NCI-H2107 (cell line): ENCODE measurements at regions not wholly inside any gene's neighbourhood (a gene's known extent, or its start where the extent isn't known, plus 50 kb on each side); places are given as distances from the start of the nearest gene placed in this dataset.
"Not testable (repeated sequence)": the region's sequence is repeated elsewhere in the genome, so short reads cannot be mapped to it uniquely, and the experiment has no call there.

ENCODE experiments used
- DNase-seq: peaks from one replicate; lab custom pipeline; 2025; lab: John Stamatoyannopoulos, UW

DNA sequence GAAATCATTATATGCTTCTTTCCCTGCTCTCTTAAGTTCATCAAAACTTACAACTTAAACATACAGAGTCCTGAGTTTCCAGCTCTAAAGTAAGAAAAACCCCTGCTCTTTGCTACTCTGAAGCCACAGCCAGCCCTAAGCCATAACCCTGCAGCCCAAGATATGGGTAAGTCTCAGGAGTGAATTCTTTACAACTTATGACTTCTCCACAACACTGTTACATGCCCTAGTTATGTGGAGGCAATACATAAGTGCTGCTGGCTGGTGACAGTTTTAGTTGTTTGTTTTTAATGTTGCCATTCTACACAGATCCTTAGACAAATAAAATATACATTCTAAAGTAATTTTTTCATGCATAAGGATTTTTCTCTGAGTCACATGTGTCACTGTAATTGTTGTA lies 100.2 kb downstream of the FBXO8 start:
- no peak for DNase-seq

DNA sequence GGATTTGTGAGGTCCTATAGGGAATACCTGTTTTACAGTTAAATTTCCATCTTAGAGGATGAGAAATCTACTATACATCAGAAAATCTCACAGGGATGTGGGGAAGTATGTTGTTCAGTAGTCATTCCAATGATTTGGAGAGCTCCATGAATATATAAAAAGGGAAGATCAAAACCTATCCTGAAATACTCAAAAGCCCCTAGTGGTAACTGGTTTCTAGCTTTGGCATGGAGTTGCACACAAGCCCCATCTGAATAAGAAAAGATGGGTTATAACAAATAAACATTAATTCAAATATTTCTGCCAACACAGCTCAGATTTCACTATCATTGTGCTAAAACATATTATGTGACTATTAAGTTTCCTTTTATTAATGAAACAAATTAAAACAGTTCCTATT lies 101.6 kb downstream of the FBXO8 start:
- no peak for DNase-seq

DNA sequence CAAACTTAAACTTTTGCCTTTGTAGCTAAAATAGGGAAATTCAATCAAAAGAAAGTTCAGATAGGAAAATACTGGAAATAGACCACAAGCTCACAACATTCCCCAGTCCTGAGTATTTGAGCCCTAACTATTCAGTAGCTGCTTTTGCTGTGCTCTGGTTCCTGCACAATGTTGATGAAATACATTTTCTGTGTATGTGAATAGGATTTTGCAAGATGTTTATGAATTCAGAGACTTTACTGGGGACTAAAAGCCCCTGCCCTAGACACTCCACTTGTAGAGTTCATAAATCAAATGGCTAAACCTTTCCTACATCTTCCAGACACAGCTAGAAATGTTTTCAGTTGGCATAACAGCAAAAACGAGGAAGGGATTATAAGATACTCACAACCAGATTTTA lies 105.9 kb downstream of the FBXO8 start:
- DNase-seq = no peak

DNA sequence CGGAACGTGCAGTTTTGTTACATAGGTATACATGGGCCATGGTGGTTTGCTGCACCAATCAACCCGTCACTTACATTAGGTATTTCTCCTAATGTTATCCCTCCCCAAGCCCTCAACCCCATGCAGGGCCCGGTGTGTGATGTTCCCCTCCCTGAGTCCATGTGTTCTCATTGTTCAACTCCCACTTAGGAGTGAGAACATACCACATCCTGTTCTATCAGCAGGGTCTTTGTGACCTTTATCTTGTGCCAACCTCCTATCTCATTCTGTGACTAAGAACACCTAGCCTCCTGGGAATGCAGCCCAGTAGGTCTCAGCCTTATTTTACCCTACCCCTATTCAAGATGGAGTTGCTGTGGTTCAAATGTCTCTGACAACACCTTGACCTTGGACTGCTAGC lies 107.6 kb downstream of the FBXO8 start:
- not testable (repeated sequence) for DNase-seq

DNA sequence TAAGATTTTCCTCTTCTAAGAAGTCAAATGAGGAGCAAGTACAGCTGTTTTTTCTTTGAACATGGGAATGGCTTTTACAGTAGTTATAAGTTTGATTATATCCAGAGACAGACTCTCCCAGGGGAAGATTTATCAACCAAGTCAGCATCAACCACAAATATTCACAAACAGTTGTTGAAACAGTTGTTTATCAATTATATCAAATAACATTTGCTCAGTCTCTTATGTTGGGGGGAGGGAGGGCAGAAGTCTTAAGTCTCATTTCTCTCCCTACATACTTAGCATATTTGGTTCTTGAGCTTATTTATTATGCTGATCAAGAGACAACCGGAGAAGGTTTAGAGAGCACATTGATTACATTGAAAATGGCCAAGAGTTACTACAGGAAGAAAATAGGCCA lies 110.1 kb downstream of the FBXO8 start:
- no peak for DNase-seq

DNA sequence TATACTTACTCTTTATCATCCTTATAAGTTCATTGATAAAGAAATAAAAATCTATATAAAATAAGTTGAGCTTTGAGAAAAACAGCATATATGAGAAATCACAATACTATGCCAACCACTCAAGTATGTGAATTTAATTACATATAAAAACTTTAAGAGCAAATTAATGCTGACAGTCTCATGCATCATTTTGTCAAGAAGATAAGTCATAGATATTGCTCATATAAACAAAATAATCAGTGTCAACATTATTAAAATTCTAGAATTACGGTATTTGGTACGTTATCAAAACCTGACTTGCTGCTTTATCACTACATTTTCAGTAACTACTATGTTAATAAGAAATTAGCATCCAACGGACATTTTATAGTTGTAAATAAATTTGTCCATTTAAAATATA lies 111.2 kb downstream of the FBXO8 start:
- DNase-seq = no peak

DNA sequence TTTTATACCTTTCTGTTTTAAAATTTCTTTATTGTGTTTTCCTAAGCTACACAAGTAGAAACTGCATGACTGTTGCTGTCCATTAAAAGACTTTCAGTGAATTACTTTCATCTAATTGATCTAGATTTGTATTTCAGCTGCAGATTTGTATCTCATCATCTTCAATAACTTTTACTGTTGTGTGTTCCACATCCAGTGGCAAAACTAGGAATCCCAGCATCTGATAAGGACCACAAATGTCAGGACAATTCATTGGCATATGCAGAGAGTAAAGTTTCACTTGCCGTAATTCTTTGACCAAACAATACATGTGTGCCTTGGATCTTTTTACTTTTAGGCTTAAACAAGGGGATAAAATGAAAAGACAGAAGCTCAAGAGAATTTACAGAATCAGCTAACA lies 112.6 kb downstream of the FBXO8 start:
- DNase-seq = no peak

DNA sequence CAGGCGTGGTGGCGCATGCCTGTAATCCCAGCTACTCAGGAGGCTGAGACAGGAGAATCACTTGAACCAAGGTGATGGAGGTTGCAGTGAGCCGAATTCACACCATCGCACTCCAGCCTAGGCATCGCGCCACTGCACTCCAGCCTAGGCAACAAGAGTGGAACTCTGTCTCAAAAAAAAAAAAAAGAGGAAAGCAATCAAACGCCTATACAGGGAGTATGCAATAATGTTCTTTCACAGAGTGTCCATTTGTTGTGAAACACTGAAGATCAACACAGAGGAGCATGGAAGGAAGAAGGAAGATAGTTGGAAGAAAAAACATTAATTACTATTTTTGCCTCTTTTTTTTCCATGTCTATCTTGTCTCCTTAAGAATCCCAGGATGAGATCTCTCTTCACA lies 113.4 kb downstream of the FBXO8 start:
- DNase-seq = no peak

DNA sequence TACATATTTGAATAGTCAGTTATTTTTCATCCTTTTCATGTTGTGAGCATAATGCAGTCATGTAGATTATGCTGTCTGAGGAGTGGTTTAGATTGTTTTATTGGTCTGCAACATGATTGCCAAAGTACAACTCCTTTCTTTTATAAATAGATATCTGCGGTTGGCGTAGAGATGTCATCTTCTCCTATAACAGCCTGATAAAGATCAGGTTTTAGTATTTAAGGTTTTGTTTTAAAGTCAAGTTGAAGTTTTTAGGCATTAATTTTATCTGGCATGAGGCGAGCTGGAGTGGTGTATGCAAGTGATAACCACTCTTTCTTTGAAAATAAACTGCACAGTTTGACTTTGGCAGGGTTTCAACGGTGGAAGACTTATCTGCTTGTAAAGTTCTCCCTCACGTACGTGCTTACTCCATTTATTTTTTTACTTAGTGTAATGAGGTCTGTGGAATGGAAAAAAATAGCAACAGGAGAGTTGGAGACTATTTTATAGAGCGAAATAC lies 126.3 kb downstream of the FBXO8 start:
- no peak for DNase-seq

DNA sequence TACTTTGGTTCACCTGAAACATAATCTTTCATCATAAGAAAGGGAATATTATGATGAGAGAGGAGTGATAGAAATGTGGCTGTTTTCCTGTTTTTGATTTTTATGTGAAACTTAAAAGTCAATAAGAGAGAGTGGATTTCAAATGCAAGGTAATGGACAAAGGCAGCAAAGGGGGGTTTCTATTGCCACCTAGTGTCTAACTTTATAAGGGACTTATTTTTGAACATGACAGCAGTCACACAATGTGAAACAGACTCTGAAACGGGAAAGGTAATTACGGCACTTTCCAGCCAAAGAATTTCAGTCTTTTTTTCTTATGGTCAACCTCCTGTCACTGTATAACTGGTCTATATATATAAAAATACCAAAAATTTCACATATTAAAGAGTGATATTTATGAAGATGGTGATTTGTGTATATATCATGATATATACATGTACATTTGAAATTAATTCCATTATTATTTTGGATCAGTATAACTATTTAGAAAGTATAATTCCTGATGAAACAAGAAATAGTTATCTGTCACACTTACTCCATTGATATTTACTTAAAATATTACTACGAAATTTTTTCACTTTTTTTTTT lies 127.1 kb downstream of the FBXO8 start:
- no peak for DNase-seq

DNA sequence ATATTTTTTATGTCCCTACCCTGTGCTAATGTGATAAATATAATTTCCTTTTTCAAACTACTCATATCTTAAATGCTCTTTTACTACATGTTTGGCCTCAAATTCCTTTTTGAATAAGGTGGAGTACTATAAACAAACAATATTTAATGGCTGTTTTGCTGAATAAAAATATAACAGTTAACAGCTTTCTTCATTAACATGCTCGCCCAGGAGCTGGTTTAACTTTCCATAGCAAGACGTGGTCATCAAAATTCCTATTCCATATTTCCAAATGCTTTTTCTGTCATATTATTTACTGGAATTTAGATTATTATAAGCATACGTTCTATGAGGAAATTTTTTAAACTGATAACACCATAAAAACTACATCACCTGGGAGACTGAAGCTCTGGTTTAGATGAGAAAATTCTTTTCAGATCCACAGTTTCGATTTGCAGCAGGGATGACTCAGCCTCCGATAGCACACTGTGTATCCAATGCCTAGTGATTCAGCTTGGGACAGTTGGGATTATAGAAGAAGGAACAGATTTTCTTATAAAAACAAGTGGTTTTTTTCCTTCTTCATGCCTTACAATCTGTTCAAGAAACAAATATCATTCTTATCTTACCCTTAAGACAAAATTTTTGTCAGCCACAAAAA lies 129.1 kb downstream of the FBXO8 start:
- DNase-seq = no peak

DNA sequence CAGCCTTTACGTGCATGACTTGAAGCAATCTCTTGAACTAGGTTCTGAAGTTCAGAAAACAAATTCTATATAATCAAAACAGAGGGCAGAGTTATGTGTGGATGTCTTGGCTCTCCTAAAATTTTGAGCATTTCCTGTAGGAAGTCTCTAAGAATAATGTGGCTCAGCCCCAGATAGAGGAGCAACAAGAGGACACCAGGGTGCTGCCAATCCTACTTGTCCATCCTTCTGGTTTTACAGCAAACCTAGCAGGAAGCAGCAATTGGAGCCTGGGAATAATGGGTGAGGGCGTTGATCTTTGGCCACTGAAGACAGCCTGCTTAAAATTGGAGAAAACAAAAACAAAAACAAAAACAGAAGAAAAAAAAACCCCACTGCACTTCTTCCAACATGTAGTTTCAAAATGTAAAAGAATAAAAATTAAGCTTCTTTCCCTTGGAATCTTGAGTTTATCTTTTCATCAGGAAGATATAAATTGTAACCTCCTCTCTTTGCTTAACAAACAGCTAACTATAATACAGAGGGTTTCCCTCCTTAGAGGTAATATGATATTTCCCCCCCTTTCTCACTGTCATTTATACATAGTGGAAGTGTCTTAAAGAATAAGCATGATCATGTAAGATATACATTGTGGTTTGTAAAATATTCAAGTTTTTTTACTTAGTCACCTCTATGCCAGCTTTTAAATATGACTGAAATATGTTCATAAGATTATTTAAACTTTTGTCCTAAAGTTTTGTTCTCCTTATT lies 130.6 kb downstream of the FBXO8 start:
- no peak for DNase-seq

DNA sequence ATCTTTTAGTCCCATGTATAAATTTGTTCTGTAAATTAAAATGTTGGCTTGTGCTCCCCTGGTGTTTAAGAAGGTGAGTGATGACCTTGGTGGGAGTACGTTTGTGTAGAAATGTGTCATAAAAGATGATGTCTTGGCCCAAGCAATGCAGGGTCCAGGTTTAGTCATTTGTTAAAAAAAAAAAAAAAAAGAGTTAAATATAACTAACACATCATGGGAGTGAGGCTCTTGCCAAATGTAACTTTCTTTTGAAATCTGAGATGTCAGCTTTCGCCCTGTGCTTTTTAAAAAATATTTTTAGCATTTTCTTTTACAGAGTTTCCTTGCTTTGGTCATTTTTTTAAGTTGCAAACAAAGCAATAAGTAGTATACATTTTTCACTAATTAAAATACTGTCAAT lies 135.6 kb downstream of the FBXO8 start:
- DNase-seq = no peak

DNA sequence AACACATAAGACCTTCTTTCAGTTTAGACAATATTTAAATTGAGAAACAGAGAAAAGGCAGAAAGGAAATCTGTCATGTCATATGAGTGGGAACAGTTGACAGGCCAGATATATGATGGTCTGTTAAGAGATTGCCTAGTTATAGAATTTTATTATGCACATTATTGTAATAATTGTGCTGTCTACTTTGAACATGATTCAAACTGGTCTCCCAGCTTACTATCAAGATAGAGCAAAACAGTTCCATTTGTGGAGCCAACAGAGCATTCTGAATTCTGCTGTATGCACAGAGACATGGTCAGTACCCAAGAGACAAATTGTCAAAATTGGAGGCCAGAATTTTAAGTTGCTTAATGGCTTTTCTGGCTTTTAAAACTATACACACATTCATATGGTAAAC lies 139.4 kb downstream of the FBXO8 start:
- DNase-seq = no peak

DNA sequence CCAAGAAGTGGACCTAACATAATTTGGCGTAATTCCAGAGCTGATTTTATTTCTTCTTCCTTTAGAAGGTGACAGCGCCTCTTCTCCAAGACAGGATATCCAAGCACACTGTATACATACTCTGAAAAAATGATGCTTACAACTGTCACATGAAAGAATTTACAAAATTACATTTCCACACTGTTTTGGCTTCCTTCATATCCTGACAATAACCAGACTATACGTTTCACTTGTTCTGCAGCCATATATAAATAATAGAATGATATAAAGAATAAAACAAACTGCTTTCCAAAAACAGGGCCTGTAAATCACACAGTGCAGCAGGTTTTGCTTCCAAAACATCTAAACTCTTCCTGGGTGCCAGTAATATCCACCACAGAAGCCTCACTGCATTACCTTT lies 141.6 kb downstream of the FBXO8 start:
- no peak for DNase-seq

DNA sequence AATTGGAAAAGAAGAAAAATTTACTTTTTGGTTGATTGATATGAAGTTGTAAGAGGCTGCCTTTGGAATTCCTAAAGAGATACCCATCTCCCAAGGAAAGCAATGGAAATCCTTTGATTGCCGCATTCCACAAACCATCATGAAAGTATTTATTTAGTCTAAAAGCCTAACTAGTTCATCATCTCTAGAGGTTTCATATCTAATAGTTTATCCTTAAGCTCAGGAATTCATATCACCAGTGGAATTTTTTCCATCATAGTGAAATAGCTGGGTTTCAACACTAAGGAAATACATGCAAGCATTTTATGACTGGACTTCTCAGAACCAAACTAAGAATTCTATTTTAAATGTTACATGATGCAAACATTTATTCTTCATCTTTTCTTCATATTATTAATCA lies 144.9 kb downstream of the FBXO8 start:
- no peak for DNase-seq

DNA sequence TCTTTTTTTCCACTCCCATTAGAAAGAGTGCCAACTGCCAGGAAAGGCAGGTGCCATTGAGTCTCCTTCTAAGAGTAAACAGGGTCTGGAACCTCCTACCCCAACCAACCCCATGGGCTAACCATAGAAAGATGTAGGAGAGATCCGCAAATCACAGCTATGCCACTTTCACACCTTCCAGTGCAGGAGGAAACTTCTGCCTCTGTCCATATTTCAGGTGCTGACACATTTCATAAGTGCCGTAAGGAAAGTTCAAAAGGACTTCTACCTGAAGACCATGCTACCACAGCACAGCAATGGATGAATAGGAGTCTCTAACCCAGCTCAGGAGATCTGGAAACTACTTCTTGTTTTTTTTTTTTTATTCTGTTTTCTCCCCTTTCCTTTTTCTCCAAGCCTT lies 145.8 kb downstream of the FBXO8 start:
- no peak for DNase-seq

DNA sequence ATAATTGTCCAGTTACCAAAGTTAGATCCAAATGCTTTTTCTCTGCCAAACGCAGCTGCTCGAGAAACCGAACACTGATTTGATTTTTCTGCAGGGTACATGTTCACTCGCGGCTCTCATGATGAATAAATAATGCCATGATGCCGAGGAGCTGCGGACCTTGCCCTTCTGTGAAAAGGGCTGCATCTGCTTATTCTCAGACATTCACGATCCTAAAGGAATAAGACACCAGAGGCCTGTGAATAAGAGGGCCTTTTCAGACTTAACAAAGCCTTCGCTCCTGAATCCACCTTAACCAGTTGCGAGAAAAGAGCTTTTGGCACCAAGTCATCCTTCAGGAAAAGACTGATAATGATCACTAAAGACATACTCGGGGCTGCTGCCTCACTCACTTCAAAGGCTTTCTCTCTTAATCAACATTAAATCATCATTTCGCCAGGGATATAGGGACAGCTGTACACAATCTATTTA lies 147.5 kb downstream of the FBXO8 start:
- DNase-seq = no peak

DNA sequence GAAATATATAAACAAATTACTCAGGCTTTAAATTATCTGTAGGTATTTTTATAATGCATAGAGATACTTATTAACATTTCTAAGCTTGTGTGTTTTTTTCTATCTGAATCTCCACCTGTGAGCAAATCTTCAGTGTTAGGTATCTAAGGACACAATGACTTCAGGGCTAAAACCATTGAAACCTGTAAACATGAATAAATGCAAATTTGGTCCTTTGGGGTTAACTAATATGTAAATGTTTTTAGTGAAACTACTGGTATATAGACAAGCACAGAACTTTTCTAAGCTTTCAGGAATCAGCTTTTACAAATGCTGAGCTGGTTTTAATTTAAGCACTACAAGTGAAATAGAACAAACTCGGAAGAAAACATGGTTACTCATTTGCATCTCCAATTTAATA lies 147.9 kb downstream of the FBXO8 start:
- no peak for DNase-seq

DNA sequence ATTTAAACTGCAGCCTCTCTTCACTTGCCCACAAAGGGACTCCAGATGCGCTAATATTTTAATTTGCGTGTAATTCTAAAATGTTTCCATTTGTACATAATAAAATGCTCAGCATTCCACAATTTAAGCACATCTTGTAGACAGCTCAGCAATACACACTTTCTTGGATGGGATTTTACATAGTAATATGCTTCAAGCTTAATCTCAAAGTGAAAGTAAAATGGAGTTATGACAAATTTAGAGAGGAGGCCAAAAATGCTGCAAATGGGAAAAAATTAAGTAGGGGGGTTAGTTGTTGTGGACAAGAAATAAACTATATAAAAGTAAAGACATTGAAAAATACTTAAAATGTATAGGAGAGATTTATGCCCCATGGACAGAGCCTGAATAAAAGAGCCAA lies 149.1 kb downstream of the FBXO8 start:
- no peak for DNase-seq

DNA sequence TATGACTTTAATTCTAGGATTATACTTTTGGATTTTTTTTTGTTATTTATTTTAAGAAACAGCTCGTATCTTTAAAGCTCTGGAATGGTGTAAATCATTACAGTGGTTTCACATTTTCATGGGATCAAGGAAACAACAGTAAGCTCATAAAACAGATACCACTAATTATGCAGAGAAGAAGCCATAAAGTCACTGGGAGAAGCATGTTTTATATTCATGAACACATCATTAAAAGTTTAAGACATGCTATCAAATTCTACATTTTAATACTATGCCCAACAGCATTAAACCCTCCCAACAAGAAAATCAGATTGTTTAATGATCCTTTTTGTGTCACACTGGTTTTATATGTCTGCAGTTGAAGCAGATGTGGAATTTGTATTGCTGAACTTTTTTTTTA lies 149.9 kb downstream of the FBXO8 start:
- DNase-seq = no peak

DNA sequence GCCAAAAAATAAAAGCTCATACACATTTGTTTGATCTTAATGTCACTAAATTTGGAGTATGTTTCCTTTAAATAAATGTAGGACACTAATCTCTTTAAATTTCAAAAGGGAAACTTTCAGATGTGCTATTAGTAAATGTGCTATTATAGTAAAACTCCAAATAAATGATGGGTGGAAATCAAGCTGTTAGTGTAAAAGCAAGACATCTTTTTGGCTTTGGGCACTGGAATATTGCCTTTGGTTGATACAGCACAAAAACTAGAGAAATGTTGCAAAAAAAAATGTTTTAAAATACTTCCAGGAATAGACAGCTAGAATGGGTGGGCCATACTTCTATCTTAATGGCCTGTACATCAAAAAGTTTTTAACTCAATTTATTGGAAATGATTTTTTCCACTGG lies 151.6 kb downstream of the FBXO8 start:
- DNase-seq = no peak

DNA sequence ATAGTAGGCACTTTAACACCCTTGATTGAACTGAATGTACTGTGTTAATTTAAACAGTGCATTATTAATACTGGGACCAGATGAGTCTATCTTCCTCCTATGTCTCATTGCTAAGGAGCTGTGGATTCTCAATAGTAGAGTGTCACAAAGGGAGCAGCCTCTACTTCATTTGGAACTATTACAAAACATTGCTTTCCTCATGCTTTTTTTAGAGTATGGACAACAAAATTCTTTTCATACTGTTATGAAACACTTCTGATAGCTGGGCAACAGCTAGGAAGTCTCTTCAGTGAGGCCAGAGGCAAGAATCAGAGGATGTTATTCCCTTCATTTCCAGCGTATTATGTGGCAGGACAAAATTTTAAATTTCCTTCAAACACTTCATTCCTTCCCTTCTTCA lies 160.8 kb downstream of the FBXO8 start:
- no peak for DNase-seq
